Kidney tubule cell (primary cell): ENCODE measurements at regions not wholly inside any gene's neighbourhood (a gene's known extent, or its start where the extent isn't known, plus 50 kb on each side); places are given as distances from the start of the nearest gene placed in this dataset.
A peak's percentile ranks its signal among the peaks of the same experiment; 100 is the strongest.

Source experiments
- DNase-seq: peaks from one replicate; pipeline ENCODE4 v3.0.0-alpha.2; 2018; ENCODE audit warnings: low spot score

- DNase-seq, result no peak
Observed at GRCh38 chr3:70557976-70558375, 245.5 kb upstream of the MDFIC2 start.

- peak; percentile 36 for DNase-seq
Observed at GRCh38 chr3:70556056-70556455, 243.6 kb upstream of the MDFIC2 start.

GRCh38 chr3:70554170-70554569, 241.7 kb upstream of the MDFIC2 start:
- DNase-seq, result peak; percentile 29

- peak; percentile 62 for DNase-seq
Observed at GRCh38 chr3:70550723-70551319, 238.4 kb upstream of the MDFIC2 start.

- DNase-seq, result no peak
Observed at GRCh38 chr3:70546679-70547078, 234.2 kb upstream of the MDFIC2 start.

GRCh38 chr3:70543493-70543892, 231.1 kb upstream of the MDFIC2 start:
- no peak for DNase-seq

GRCh38 chr3:70539908-70540307, 227.5 kb upstream of the MDFIC2 start:
- DNase-seq, result no peak

- DNase-seq, result no peak
Observed at GRCh38 chr3:70532806-70533205, 220.4 kb upstream of the MDFIC2 start.

- no peak for DNase-seq
Observed at GRCh38 chr3:70531838-70532489, 219.5 kb upstream of the MDFIC2 start.

- DNase-seq, result peak; percentile 37
Observed at GRCh38 chr3:70531063-70531657, 218.7 kb upstream of the MDFIC2 start.

GRCh38 chr3:70530626-70531025, 218.2 kb upstream of the MDFIC2 start:
- no peak for DNase-seq

GRCh38 chr3:70527026-70527425, 214.6 kb upstream of the MDFIC2 start:
- no peak for DNase-seq

GRCh38 chr3:70519913-70520659, 207.6 kb upstream of the MDFIC2 start:
- DNase-seq, result no peak

GRCh38 chr3:70519026-70519425, 206.6 kb upstream of the MDFIC2 start:
- no peak for DNase-seq

- no peak for DNase-seq
Observed at GRCh38 chr3:70518356-70518755, 205.9 kb upstream of the MDFIC2 start.

- DNase-seq, result no peak
Observed at GRCh38 chr3:70517124-70517890, 204.9 kb upstream of the MDFIC2 start.

GRCh38 chr3:70516076-70516475, 203.6 kb upstream of the MDFIC2 start:
- no peak for DNase-seq

GRCh38 chr3:70507486-70507885, 195.0 kb upstream of the MDFIC2 start:
- DNase-seq, result no peak

- no peak for DNase-seq
Observed at GRCh38 chr3:70506775-70507174, 194.3 kb upstream of the MDFIC2 start.

GRCh38 chr3:70501561-70501960, 189.1 kb upstream of the MDFIC2 start:
- no peak for DNase-seq

- no peak for DNase-seq
Observed at GRCh38 chr3:70488816-70489215, 176.4 kb upstream of the MDFIC2 start.

GRCh38 chr3:70488131-70488530, 175.7 kb upstream of the MDFIC2 start:
- DNase-seq, result no peak
